Cardiac muscle cell (in vitro differentiated cells and primary cell): ENCODE measurements at regions not wholly inside any gene's neighbourhood (a gene's known extent, or its start where the extent isn't known, plus 50 kb on each side); places are given as distances from the start of the nearest gene placed in this dataset.

Experiments
- DNase-seq, 2 donors: peaks; one replicate each; pipeline versions ENCODE4 v3.0.0 to v3.0.0-alpha.2; 2010 to 2017; ENCODE audit warnings: low read depth in 1 of 2, low spot score in 1 of 2
- H3K27ac ChIP-seq: fragments of 200-600 bp; sonication (generic); 2 replicates; pipeline ENCODE4 v1.5.1; 2016
- H3K27me3 ChIP-seq: fragments of 200-600 bp; sonication (generic); 2 replicates; pipeline ENCODE4 v1.6.0; 2016; ENCODE audit warnings: control low read depth
- H3K36me3 ChIP-seq: fragments of 200-600 bp; sonication (generic); 2 replicates; pipeline ENCODE4 v1.5.1; 2016; ENCODE audit warnings: control low read depth
- H3K4me1 ChIP-seq: fragments of 200-600 bp; sonication (generic); 2 replicates; pipeline ENCODE4 v1.8.1; 2017; ENCODE audit warnings: low read depth, mild to moderate bottlenecking, mixed run types
- H3K4me3 ChIP-seq: fragments of 200-600 bp; sonication (generic); 2 replicates; pipeline ENCODE4 v1.5.1; 2016; ENCODE audit warnings: mild to moderate bottlenecking
- H3K9me3 ChIP-seq: fragments of 200-600 bp; sonication (generic); 2 replicates; pipeline ENCODE4 v1.5.1; 2017; ENCODE audit warnings: low read depth, mild to moderate bottlenecking, control low read depth
- TF ChIP-seq, protein P1 (sequence below): IDR thresholded peaks from 2 replicates; pipeline ENCODE4 v1.5.1; 2012; ENCODE audit warnings: low read depth, mild to moderate bottlenecking, low read length

DNA sequence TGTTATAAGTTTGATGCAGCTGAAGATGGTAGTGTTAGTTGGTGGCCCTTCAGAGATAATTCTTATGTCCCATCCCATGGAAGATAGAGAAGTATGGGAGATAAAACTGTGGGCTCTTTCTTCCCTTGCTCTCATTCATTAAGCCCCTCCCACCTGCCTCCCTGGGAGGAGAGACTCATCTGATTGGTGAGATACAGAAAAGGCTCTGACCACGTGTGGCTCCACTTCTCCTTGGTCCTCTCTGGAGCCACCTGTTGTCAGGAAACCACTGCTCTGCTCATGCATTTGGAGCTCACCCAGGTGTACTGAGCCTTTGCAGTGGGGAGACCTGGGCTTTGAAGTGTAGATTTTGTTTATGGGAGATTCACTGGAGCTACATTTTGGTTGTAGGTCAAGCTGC, 293.2 kb upstream of the RASGRP1 start:
- no peaks in the 10 kb centered on the region for H3K9me3 ChIP-seq
- H3K36me3 ChIP-seq: no peaks in the 10 kb centered on the region
- no peaks in the 10 kb centered on the region for H3K4me1 ChIP-seq
- no peak overlapping the region for H3K27ac ChIP-seq
- H3K27me3 ChIP-seq: no peaks in the 10 kb centered on the region
- TF ChIP-seq, protein P1, sequence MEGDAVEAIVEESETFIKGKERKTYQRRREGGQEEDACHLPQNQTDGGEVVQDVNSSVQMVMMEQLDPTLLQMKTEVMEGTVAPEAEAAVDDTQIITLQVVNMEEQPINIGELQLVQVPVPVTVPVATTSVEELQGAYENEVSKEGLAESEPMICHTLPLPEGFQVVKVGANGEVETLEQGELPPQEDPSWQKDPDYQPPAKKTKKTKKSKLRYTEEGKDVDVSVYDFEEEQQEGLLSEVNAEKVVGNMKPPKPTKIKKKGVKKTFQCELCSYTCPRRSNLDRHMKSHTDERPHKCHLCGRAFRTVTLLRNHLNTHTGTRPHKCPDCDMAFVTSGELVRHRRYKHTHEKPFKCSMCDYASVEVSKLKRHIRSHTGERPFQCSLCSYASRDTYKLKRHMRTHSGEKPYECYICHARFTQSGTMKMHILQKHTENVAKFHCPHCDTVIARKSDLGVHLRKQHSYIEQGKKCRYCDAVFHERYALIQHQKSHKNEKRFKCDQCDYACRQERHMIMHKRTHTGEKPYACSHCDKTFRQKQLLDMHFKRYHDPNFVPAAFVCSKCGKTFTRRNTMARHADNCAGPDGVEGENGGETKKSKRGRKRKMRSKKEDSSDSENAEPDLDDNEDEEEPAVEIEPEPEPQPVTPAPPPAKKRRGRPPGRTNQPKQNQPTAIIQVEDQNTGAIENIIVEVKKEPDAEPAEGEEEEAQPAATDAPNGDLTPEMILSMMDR: no peak
- DNase-seq: no peak
- no peak overlapping the region for H3K4me3 ChIP-seq

DNA sequence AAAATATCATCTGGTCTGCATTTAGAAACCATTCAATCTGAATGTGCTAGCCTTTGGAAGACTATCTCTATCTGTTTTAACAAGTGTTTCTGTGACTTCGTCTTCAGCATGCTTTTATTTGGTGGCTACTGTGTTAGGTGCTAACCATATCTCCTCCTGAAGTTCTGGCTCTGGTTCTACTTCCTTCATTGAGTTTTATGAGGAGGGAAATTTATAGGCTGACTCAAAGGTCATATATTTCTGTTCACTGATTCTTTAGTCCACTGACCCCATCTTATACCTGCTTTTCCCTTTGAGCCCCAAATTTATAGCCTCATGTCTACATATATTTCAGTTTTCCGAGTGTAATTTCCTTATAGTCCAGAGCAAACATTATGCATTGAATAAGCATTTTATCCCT, 295.0 kb upstream of the RASGRP1 start:
- no peak for DNase-seq
- Histone ChIP-seq H3K27ac (no peak overlapping the region), H3K27me3 (no peaks in the 10 kb centered on the region), H3K4me3 (no peak overlapping the region), H3K9me3 (no peaks in the 10 kb centered on the region), H3K4me1 (no peaks in the 10 kb centered on the region), H3K36me3 (no peaks in the 10 kb centered on the region)
- TF ChIP-seq, protein P1: no peak

DNA sequence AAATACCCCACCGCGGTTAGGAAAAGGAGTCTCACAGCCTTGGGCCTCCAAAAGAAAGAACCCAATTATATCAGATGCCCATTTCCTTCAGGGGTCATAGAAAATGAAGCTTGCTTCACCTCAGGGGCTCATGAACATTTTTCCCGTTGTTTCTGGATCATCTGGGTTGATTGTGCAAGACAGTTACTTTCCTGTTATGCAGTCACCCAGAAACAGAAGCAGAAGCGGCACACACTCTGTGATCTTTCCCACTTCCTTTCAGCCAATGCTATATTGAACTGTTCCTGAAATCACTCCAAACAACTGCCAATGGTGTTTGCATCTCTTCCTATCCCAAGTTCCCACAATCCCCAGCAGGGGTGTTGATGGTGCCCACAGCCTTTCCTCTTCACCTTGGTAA, 295.6 kb upstream of the RASGRP1 start:
- Histone ChIP-seq H3K4me1 (no peaks in the 10 kb centered on the region), H3K36me3 (no peaks in the 10 kb centered on the region), H3K9me3 (no peaks in the 10 kb centered on the region), H3K4me3 (no peak overlapping the region), H3K27me3 (no peaks in the 10 kb centered on the region), H3K27ac (no peak overlapping the region)
- TF ChIP-seq, protein P1: no peak
- DNase-seq: peak in 1 of 2 donors; percentile 70

DNA sequence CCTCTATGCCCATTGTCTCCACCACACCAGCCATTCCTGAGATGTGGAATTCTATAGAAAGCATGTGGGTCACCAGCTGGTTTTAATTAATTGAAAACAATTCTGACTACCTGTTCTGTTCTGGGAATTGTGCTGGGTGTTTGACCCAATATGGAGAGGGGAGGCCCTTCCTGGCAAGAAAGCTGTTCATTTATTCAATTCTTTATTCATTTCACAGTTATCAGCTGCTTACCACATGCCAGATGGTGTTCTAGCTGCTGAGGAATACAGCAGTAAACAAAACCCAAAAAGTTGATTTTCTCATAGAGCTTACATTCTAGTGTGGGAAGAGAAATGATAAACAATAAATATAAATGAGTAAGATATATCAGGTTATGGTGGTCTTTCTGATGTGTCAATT, 296.1 kb upstream of the RASGRP1 start:
- Histone ChIP-seq H3K36me3 (no peaks in the 10 kb centered on the region), H3K27ac (no peak overlapping the region), H3K27me3 (no peaks in the 10 kb centered on the region), H3K4me3 (no peak overlapping the region), H3K9me3 (no peaks in the 10 kb centered on the region), H3K4me1 (no peaks in the 10 kb centered on the region)
- TF ChIP-seq, protein P1: no peak
- peak in 1 of 2 donors; percentile 64 for DNase-seq

DNA sequence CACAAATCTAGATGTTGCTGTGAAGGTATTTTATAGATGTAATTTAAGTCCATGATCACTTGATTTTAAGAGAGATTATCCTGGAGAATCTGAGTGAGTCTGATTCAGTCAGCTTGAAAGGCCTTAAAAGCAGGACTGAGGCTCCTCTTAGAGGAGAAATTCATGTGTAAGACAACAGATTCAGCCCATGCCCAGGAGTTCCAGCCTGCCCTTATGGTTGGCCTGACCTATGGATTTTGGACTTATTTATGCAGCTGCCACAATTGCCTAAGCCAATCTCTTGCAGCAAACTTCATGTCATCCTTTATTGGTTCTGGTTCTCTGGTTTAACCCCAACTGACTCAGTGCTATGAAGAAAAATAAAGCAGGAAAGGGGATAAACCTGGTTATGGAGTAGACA, 296.5 kb upstream of the RASGRP1 start:
- no peaks in the 10 kb centered on the region for H3K4me1 ChIP-seq
- no peak overlapping the region for H3K4me3 ChIP-seq
- H3K9me3 ChIP-seq: no peaks in the 10 kb centered on the region
- TF ChIP-seq, protein P1: no peak
- DNase-seq: no peak
- H3K27me3 ChIP-seq: no peaks in the 10 kb centered on the region
- no peak overlapping the region for H3K27ac ChIP-seq
- H3K36me3 ChIP-seq: no peaks in the 10 kb centered on the region

DNA sequence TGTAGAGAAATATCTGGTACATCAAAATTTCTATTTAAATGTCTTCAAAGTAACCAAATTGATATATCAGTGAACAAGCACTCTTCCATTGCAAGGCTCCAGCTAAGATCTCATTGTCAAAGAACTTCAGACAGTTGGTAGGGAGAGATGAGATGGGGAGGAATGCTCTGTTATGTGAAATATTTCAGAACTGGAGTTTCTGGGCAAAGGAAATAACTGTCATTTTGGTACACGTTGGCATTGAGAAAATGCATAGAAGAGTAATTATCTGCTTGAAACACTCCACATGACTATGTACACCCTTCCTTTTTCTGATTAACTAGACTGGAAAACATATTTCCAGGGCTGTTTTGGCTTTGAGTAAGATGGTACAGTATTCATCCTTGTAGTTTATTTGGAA, 297.5 kb upstream of the RASGRP1 start:
- no peaks in the 10 kb centered on the region for H3K9me3 ChIP-seq
- no peak overlapping the region for H3K27ac ChIP-seq
- no peaks in the 10 kb centered on the region for H3K27me3 ChIP-seq
- H3K36me3 ChIP-seq: no peaks in the 10 kb centered on the region
- no peaks in the 10 kb centered on the region for H3K4me1 ChIP-seq
- H3K4me3 ChIP-seq: no peak overlapping the region
- TF ChIP-seq, protein P1: no peak
- no peak for DNase-seq
